PC-9 (cell line): ENCODE measurements at regions not wholly inside any gene's neighbourhood (a gene's known extent, or its start where the extent isn't known, plus 50 kb on each side); places are given as distances from the start of the nearest gene placed in this dataset.

Experiments
- BruUV-seq: library from RNA; stranded (reverse); fragments of 400-500 nt; replicated peaks from 2 replicates; lab custom pipeline; 2021; lab: Mats Ljungman, UMichigan
- CTCF ChIA-PET: fragments of 300-600 bp; sonication (Branson Sonifier 250); formaldehyde crosslinking; loops from one replicate; lab custom pipeline; 2022; ENCODE audit warnings: antibody characterized with exemption; lab: Charles Lee
- POLR2A ChIA-PET: fragments of 300-600 bp; sonication (Branson Sonifier 250); formaldehyde crosslinking; loops from one replicate; lab custom pipeline; 2022; ENCODE audit warnings: antibody characterized with exemption; ENCODE audit not compliant: unreplicated experiment; lab: Charles Lee
- DNase-seq, 2 experiments: peaks; one replicate each; pipeline versions ENCODE4 v3.0.0 to v3.0.0-alpha.2; 2015 to 2022; ENCODE audit warnings: mixed read lengths in 1 of 2
- H2AFZ ChIP-seq: fragments of 200-600 bp; sonication (generic); 2 replicates; pipeline ENCODE4 v1.8.1; 2017; ENCODE audit warnings: antibody characterized with exemption
- H3F3A ChIP-seq: fragments of 200-600 bp; sonication (generic); 2 replicates; pipeline ENCODE4 v1.8.1; 2017; ENCODE audit warnings: antibody characterized with exemption, mild to moderate bottlenecking, low read depth; ENCODE audit not compliant: insufficient read depth
- H3K27ac ChIP-seq: fragments of 200-600 bp; sonication (generic); 2 replicates; pipeline ENCODE4 v1.6.1; 2016; ENCODE audit warnings: mixed run types
- H3K27me3 ChIP-seq: fragments of 200-600 bp; sonication (generic); 2 replicates; pipeline ENCODE4 v1.6.1; 2016; ENCODE audit warnings: low read depth, mixed run types; ENCODE audit not compliant: insufficient read depth
- H3K36me3 ChIP-seq: fragments of 200-600 bp; sonication (generic); 2 replicates; pipeline ENCODE4 v1.6.1; 2016; ENCODE audit warnings: low read depth, mixed run types
- H3K4me1 ChIP-seq: fragments of 200-600 bp; sonication (generic); replicated peaks from 2 replicates; pipeline ENCODE4 v1.6.1; 2016; ENCODE audit warnings: mixed run types; ENCODE audit not compliant: insufficient read depth
- H3K4me2 ChIP-seq: fragments of 200-600 bp; sonication (generic); 2 replicates; pipeline ENCODE4 v1.6.1; 2017; ENCODE audit warnings: mixed run types
- H3K4me3 ChIP-seq: fragments of 200-600 bp; sonication (generic); 2 replicates; pipeline ENCODE4 v1.6.1; 2016; ENCODE audit warnings: mixed run types
- H3K79me2 ChIP-seq: fragments of 200-600 bp; sonication (generic); 2 replicates; pipeline ENCODE4 v1.6.1; 2017; ENCODE audit warnings: low read depth, mixed run types
- H3K9me2 ChIP-seq: fragments of 200-600 bp; sonication (generic); 2 replicates; pipeline ENCODE4 v1.8.1; 2017; ENCODE audit warnings: mild to moderate bottlenecking; ENCODE audit not compliant: insufficient read depth
- H3K9me3 ChIP-seq: fragments of 200-600 bp; sonication (generic); 2 replicates; pipeline ENCODE4 v1.8.1; 2016; ENCODE audit warnings: low read depth; ENCODE audit not compliant: insufficient read depth
- H4K20me1 ChIP-seq: fragments of 200-600 bp; sonication (generic); 2 replicates; pipeline ENCODE4 v1.8.1; 2017; ENCODE audit not compliant: insufficient read depth
- EZH2 ChIP-seq: fragments of 200-600 bp; sonication (generic); IDR thresholded peaks from 2 replicates; pipeline ENCODE4 v1.8.0; 2017; ENCODE audit warnings: antibody characterized with exemption, low read depth
- intact Hi-C: fragments of 100-400 bp; cut with micrococcal nuclease; formaldehyde crosslinking; loops from one replicate; pipeline ENCODE4 v1.10.0; 2022; ENCODE audit not compliant: unreplicated experiment
- TF ChIP-seq, protein P1 (sequence below): fragments of 200-600 bp; sonication (generic); conservative IDR thresholded peaks from 2 replicates; pipeline ENCODE4 v1.6.1; 2017; ENCODE audit warnings: mixed run types, antibody characterized with exemption, mild to moderate bottlenecking, moderate library complexity

DNA sequence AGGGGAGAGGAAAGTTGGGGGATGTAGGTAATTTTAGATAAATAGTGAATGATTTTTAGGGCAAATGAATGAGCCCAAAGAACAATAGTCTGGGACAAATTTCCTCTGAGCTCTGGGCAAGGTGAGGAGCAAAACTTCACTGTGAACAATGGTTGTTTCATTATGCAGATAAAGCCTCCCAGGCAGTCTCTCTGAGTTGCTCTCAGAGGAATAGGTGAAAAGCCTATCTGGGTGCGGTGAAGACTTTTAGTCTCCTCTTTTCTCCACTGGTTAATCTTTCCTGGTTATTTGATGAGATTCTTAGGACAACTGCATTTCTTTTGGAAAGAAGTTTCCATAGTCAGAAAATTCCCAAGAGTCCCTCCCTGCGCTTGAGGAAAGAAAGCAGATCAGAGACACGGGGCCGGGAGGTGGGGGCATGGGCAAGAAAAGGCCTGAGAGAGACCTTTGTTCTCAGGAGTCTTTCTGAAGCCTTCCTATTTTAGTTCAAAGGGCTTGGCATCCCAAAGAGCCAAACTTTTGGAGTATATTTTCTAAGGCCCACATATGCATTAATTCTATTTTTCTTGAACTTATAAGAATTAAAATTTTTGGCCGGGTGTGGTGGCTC is 353.6 kb upstream of the SLCO3A1 start:
- Histone ChIP-seq H3K79me2 (no peaks in the 10 kb centered on the region), H3K27ac (no peak overlapping the region), H2AFZ (no peak overlapping the region), H3K9me3 (no peaks in the 10 kb centered on the region), H3K4me3 (no peak overlapping the region), H4K20me1 (no peaks in the 10 kb centered on the region), H3K9me2 (no peaks in the 10 kb centered on the region), H3F3A (no peaks in the 10 kb centered on the region), H3K4me2 (no peak overlapping the region), H3K27me3 (no peaks in the 10 kb centered on the region), H3K36me3 (no peaks in the 10 kb centered on the region), H3K4me1 (no peaks in the 10 kb centered on the region)
- CTCF ChIA-PET = no interaction called here
- intact Hi-C loops = no loop called here
- BruUV-seq = no TSS peak
- no peak for TF ChIP-seq EZH2
- TF ChIP-seq, protein P1, sequence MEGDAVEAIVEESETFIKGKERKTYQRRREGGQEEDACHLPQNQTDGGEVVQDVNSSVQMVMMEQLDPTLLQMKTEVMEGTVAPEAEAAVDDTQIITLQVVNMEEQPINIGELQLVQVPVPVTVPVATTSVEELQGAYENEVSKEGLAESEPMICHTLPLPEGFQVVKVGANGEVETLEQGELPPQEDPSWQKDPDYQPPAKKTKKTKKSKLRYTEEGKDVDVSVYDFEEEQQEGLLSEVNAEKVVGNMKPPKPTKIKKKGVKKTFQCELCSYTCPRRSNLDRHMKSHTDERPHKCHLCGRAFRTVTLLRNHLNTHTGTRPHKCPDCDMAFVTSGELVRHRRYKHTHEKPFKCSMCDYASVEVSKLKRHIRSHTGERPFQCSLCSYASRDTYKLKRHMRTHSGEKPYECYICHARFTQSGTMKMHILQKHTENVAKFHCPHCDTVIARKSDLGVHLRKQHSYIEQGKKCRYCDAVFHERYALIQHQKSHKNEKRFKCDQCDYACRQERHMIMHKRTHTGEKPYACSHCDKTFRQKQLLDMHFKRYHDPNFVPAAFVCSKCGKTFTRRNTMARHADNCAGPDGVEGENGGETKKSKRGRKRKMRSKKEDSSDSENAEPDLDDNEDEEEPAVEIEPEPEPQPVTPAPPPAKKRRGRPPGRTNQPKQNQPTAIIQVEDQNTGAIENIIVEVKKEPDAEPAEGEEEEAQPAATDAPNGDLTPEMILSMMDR = no peak
- POLR2A ChIA-PET = no interaction called here
- DNase-seq = no peak

DNA sequence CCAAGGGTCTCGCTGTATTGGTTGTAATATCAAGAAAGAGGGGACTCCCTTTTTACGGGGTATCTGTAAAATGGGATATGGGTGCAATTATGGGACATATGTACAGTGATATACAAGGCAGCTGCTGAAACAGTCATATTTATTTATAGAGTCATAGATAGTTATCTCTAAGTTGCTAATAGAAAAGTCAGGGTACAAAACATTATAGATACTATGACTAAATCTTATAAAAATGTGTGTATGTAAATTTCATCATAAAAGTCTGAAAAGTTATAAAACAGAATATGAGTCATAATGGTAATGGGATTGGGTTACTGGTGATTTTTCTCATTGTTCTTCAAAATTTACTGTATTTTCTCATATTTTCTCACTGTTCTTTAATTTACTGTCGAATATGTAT is 344.9 kb upstream of the SLCO3A1 start:
- Histone ChIP-seq H4K20me1 (no peaks in the 10 kb centered on the region), H3K4me3 (no peak overlapping the region), H2AFZ (no peak overlapping the region), H3K4me1 (peaks cover 16% of the 10 kb centered on the region), H3F3A (no peaks in the 10 kb centered on the region), H3K9me2 (no peaks in the 10 kb centered on the region), H3K36me3 (no peaks in the 10 kb centered on the region), H3K79me2 (no peaks in the 10 kb centered on the region), H3K4me2 (no peak overlapping the region), H3K27me3 (no peaks in the 10 kb centered on the region), H3K9me3 (peaks cover 6% of the 10 kb centered on the region; the same call in 1 of the 2 replicates), H3K27ac (peak overlapping the region; percentile 68)
- DNase-seq = peak in 1 of 2 experiments; percentile 68
- CTCF ChIA-PET = no interaction called here
- no peak for TF ChIP-seq EZH2
- TF ChIP-seq, protein P1 = no peak
- no TSS peak for BruUV-seq
- intact Hi-C loops = no loop called here
- POLR2A ChIA-PET = no interaction called here

DNA sequence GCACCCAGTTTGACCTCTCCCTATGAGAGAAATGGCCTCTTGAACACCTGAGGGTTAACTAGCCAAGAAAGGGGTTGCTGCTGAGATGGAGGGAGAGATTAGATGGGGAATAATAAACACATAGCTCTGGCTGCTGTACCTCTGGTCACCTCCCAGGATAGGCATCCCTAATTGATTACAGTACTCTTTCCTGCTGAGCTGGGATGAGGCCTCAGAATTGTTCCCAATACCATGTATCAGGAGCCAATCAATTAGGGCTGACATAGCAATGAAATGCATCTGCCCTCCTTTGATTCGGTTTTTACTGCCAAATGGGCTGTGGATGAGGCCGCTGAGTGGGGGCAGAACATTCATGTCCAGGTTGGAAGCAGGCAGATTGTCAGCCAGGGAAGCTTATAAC is 339.4 kb upstream of the SLCO3A1 start:
- no TSS peak for BruUV-seq
- intact Hi-C loops = no loop called here
- Histone ChIP-seq H2AFZ (no peak overlapping the region), H3K4me2 (no peak overlapping the region), H3K9me2 (no peaks in the 10 kb centered on the region), H4K20me1 (no peaks in the 10 kb centered on the region), H3F3A (no peaks in the 10 kb centered on the region), H3K27me3 (no peaks in the 10 kb centered on the region), H3K27ac (no peak overlapping the region), H3K79me2 (no peaks in the 10 kb centered on the region), H3K36me3 (no peaks in the 10 kb centered on the region), H3K4me1 (peaks cover 13% of the 10 kb centered on the region; the same call in 1 of the 2 replicates), H3K9me3 (peaks cover 5% of the 10 kb centered on the region; the same call in 1 of the 2 replicates), H3K4me3 (no peak overlapping the region)
- POLR2A ChIA-PET = no interaction called here
- CTCF ChIA-PET = no interaction called here
- no peak for TF ChIP-seq EZH2
- TF ChIP-seq, protein P1 = no peak
- DNase-seq = no peak
